Mucosa of gallbladder (tissue), 1 donor: ENCODE measurements at regions not wholly inside any gene's neighbourhood (a gene's known extent, or its start where the extent isn't known, plus 50 kb on each side); places are given as distances from the start of the nearest gene placed in this dataset.

Source experiments
- DNase-seq: peaks from one replicate; pipeline ENCODE4 v3.0.0-alpha.2; 2020; ENCODE audit warnings: low spot score
- donor health status: DM: no; HTN: no; CAD: no.

DNA sequence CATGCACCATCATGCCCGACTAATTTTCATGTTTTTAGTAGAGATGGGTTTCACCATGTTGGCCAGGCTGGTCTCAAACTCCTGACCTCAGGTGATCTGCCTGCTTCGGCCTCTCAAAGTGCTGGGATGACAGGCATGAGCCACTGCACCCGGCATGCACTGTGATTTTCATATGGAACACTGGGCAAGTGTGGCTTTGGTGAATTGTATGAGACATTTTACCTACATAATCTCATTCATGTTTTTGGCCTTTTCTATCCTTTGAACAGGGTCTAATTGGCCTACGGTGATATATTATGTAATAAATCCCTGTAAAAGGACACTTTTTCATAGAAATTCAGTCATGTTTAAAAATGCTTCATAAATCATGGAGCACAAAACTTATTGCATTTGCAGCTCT, 128.7 kb upstream of the SEMA6A start:
- no peak for DNase-seq

DNA sequence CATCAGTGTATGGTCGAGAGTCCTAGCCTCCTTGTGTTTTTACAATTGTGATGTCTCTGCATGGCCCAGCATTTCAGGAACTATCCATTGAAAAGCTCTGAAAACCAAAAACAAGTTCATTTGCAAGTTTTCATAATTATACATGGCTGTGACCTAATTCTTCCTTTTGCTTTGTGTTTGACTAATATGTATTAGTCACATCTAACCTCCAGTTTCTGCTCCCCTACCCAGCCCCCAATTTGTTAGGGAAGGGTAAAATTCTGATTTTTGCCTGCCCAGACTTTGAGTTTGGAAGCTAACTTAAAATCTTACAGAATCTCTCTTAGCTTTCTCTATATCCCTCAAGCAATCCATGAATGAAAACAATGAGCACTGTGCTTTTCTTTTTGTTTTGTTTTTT, 128.2 kb upstream of the SEMA6A start:
- no peak for DNase-seq

DNA sequence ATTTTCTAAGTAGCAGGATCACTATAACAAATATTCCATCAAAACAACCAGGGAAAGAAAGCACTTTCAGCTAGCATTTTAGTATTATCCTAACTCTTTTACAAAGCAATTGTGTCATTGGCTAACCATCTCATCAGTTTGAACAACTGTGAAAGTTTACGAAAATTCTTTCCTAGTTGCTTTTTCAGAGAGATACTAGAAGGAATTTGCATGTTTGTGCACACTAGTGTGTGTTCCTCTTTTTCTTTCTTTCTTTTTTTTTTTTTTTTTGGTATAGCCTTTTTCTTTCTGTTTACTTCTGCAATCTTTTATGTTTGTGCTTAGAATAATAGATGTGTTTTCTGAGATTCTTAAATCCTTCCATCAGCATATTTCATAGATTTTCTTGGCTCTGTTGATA, 124.7 kb upstream of the SEMA6A start:
- DNase-seq, result no peak

DNA sequence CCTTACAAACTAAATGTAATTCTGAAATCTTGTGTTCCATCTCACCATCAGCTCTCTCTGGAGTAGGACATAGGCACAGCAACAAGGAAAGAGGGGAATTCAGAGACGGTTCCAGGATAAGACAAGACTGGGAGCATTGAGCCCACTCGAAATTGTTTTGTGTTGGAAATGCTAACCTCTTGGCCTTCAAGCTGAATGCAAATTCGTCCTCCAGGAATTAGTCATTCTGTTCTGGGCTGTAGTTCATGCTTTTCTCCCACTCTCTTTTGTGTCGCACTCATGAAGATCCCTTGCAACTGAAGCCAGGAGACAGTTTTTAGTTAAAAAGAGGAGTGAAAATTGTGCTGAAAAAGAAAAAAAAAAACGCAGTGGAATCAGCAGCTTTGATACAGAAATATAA, 121.7 kb upstream of the SEMA6A start:
- DNase-seq, result no peak

DNA sequence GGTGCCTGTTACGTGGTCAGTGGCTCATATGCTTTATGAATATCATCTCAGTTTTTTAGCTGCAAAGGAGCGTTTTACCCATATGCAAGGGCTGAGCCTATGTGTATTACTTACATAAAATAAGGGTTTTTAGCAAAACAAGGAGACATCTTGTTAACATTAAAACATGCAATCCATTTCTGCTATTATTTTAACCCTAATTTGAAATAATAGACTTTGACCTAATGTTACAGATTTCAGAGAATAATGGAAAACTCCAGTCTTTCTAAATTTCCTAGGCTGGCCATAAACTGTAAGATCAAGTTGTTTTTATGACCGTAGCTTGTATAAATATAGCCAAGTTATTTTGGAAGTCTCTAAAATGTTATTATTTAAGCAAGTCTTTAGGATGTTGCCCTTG, 121.1 kb upstream of the SEMA6A start:
- no peak for DNase-seq

DNA sequence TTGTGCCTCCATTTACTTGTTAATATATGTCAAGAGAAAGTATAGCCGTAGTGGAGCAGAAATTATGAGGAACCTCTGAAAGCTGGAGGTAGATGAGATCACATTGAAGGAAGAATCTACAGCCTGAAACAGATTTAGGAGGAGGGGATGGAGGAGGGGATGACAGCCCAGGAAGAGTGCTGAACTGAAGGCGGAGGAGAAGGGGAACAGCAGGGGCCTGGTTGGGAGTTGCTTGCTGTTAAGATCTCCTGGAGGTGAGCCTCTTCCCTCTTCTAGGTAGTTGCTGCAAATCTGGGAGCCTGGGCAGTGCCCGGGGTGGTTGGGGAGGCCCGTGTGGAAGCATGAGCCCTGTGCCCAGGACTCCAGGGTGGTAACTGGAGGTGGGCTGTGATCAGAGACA, 111.8 kb upstream of the SEMA6A start:
- DNase-seq, result no peak

DNA sequence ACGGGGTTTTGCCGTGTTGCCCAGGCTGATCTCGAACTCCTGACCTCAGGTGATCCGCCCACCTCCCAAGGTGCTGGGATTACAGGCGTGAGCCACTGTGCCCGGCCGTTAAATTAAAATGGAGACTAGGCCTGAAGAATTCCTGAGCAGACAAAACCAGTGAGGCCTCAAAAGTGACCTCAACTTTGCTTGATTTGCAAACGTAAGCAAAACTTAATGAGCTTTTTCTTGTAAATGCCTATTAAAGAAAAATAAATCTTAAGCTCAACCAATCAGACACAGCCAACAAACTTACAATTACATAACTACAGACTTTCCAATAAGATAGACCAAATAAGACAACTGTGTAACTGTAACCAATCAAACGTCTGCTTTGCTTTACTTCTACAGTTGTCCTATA, 111.3 kb upstream of the SEMA6A start:
- DNase-seq, result no peak

DNA sequence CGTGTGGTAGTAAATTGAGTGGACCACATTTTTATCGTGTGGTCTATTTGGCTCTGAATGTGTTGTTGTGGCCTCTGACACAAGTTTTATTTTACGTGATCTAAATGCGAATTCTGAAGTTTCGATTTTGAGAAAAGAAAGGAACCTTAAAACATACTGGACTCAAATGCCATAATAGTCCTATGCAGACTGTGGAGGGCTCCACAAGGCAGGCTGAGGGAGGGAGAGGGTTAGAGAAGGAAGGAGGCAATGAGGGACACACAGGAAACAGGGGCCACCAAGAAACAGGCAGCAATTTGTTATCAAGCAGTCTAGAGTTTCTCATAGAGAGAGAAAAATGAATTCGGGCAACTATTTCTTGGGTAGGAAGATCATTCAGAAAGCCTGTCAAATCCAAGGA, 110.4 kb upstream of the SEMA6A start:
- no peak for DNase-seq

DNA sequence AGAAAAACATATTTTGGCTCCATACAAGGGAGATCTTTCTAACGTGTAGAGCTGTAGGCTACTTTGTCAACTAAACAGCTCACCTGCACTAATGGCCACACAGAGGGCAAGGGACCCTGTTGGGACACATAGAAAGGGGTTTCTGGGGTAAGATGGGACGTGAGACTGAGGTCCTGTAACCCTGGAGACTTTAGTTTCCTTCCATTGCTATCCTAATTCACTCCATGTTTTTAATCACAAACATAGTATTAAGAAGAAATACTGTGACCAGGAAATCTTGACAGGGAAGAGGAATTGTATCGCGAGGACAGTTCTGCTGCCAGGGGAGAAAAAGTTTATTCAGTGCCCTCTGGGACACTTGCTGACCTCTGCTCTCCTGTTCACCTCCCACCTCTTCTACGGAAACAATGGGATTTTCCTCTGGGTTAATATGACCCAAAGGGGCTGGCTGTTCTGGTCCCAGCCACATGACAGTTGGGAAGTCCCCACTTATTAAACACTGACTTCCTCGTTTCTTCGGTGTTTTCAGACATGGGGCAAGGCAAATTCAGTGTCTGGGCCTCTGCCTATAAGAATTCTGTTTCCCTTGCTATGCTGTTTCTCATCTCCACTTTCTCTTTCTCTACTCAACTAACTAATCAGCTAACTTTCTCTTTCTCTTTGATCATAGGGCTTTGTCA, 106.9 kb upstream of the SEMA6A start:
- no peak for DNase-seq

DNA sequence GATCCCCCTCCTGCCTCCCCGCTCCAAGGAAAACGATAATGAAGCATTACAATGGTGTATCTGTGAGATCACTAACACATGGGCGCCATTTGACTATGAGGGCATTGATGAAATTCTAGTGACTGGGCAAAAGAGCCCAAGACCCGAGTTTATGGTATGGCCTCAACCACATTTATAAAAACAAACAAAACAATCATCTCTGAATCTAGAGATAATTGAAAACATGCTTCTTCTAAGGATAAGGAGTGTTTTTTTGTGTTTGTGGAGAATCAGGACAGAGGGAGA, 100.9 kb upstream of the SEMA6A start:
- DNase-seq, result no peak

DNA sequence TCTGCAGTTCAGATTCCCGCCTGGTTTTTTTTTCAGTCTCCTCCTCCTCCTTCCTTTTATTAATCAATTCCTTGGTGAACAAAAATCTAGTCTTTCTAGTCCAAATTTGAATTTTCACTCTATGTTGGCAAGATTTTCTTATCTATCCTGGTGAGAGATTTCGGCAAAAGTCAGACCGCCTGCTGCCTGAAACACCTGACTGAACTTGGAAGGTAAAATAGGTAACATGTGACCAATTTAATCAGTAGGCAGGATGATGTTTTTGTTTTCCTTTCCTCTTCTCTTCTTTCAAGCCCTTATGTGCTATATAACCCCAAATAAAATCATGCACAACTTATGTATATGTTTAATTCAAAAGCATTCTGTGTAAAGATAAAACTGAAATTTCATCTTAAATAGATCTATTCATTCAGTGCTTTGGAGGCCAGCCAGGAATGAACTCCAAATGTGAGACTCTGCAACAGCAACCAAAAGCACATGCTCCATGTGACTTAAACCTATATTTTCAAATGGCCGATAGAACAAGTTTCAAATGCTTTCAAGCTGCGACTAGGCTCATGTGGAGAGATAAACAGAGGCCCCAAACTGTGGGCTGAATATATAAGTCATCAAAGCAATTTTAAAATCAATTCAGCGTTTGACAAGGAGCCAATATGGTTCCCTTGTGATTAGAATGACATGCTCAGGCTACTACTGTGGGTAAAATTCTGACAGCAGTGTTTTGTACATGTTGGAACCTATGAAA, 100.4 kb upstream of the SEMA6A start:
- DNase-seq, result no peak

DNA sequence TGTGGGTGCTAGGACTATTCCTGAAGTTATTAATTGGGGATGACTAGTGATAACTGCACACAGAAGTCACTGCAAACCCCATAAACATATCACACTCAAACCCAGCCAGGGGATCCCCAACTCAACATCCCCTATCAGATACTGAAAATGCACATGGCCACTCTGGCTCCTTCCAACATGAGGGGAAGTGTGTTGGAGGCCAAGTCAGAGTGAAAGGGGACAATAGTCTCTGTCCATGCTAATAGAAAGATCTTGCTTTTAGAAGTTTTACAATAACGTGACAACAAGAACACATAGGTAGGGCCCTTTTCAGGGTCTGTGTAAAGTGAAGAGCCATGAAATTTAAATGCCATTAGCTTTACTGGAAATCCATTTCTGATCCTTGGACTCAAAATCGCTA, 98.8 kb upstream of the SEMA6A start:
- no peak for DNase-seq

DNA sequence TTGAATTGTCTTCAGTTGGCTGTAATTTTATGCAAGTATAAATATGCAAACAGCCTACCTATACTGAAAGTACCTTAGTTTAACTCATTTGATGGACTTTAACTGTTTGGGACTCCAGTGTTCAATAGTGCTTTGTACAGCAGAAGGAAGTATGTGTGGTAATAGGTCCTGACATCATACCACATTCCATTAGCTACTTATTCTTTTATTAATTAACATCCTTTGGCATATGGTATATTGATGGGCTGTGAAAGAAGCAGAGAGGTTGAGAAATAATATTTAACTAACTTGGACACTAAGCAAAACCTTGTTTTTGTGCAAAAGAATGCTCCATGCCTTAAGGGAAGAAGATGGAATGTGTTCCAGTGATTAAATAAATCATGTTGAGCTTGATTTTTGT, 97.6 kb upstream of the SEMA6A start:
- no peak for DNase-seq

DNA sequence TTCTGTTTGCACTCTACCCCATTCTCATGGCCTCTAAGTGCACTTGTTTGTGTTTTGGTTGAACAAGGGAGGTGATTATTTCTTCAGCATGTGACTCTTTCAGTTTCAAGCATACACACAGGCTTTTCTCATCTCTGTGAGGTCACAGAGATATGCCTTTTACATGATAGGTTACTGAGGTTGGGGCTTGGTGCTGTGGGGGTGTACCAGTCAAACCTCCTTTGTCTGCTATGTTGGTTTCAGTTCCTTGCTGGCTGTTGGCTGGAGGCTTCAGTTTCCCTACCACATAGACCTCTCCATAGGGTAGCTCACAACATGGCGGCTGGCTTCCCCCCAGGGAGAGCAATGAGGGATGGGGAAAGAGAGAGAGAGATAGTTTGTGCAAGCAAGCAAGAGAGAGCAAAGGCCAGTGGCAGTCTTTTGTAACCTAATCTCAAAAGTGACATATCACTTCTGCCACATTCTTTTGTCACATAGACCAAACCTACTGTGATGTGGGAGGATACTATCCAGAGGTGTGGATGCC, 96.7 kb upstream of the SEMA6A start:
- DNase-seq, result no peak

DNA sequence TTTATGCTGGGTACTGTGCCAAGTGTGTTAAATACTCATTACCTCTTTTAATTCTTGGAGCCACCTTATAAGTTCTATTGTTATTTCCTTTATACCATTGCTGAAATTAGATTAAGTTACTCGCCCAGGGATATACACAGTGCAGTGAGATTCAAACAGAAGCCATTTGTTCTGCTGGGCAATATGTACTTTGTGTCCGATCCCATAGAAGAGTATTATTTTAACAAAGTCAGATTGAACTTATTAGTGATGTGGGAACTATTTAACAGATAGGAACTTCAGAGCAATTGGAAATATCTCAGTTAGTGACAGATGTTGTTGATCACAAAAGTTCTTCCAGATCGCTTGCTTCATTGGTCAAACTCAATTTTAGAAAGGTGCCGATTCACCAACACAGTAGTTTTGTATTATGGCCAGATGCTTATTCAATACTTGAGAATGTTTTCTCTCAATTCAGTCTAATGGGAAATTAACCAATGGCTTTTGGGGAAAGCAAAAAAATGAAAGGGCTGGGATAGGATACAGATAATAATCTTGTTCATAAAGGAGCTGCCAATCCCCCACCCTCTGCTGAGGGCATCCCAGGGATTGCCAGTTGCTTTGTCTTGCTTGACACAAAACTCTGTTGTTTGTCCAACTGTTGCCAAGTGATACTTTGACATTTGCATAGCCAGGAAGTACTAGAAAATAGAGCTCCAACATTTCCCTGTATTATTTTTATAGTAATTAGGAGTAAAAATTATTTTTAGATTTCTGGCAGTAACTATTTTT, 94.8 kb upstream of the SEMA6A start:
- no peak for DNase-seq

DNA sequence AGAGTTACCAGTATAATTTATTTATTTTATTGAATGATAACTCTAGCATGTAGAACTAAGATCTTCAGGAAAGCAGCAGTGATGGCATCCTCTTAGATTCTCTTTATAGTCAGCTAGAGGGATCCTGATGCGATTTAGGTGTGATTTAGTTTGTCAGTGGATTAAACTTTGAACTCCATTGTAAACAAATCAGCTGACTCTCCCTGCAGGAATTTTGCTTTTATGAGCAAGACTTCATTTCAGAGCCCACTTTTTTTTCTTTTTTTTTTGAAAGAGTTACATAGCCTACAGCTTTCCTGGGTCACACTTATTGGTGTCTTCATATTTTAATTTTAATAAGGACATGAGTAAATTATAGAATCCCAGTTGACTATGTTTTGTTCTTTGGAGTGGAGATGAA, 93.8 kb upstream of the SEMA6A start:
- no peak for DNase-seq

DNA sequence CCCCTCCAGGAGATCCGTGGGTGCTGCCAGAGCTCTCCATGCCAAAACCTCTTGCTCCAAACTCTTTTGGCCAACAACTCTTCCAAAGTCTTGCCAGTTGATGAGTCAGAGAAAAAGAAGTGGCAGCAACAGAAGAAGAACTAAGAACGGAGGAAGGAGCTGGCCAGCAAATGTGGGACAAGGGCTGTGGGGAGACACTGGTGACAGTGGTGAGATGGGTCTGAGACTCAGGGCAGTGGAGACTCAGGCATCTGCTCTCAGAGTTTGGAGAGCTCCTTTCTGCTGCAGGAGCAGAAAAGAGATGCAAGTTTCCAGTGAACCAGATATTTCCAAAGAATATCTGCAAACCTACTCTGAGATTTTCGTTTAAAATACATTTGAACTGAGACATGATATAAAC, 92.3 kb upstream of the SEMA6A start:
- no peak for DNase-seq

DNA sequence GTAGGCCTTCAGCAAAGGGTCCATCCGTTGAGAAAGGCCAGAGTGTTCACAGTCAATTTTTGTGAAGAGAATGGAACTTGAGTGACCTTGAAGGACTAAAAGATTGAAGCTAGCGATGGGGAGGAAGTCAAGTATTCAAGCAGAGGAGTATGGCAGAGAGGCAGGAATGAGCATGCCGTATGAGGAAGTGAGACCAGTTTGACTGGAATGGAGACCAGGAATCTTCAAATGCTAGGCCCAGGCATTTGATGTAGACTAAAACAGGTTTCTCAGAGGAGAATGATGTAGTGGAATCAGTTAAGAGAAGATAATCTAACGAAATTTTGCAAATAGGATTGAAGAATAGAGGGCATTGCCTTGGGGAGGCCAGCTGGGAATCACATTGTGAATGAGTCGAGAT, 90.4 kb upstream of the SEMA6A start:
- no peak for DNase-seq

DNA sequence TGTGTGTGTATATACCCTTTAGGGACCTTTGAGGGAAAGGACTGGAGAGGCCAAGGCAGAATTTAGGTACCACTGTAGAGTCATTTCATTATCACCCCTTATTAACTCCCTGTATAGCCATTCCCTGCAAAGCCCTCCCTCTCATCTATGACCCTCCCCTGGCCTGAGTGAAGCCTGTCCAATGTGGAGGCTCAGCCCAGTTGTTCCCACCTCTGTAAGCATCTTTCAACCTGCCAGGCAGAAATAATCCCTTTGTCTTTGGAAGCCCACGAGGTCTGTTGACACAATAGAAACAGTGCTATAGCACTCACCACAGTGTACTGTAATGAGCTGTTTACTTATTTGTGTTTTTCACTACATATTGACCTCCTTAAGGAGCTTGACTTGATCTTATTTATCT, 88.5 kb upstream of the SEMA6A start:
- no peak for DNase-seq

DNA sequence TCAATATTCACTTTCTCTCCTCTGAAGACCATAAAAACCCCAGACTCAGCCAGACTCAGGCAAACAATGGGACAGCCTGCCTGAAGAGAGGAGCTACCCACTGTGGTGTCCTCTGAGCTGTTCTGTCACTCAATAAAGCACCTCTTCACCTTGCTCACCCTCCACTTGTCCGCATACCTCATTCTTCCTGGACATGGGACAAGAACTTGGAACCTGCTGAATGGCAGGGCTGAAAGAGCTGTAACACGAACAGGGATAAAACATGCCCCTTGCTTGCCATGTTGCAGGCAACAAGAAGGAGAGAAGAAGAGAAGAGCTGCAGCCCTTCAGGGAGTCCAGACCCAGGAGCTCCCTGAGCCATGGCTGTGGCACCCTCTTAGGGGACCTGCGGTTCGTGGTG, 86.8 kb upstream of the SEMA6A start:
- no peak for DNase-seq

DNA sequence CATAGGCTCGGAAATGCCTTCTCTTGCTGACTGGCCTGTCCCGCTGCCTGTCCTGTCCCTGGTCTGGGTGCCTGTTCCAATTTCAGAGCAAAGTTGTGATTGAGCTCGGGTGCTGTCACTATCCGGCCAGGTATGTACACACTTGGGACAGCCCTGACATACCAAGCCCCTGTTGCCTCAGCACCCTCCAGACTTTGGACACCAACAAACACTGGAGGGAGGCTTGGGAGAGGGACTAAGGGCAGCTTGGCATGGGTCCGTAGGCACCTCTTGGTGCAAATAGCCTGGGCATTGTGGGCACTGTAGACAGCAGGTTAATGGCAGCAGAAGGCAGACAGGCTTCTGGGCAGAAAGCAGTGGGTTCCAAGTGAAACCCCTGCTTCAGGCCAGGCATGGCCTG, 86.3 kb upstream of the SEMA6A start:
- DNase-seq, result no peak

DNA sequence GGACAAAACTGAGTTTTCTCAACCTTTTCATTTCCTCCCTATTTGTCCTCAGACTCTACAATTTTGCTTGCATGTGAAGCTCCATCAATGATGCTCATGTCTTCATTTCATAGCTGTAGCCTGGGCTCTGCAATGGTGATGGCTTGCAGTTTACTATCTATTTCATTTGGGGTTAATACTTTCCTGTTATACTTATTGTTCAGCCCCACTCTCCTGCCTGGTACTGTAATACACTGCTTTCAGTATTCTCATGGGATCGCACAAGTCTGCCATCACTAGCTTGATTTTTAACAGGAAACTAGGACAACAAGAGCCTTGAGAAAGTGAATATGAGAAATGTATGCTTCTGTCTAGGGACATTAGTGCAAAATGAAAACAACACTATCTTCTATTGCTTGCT, 84.2 kb upstream of the SEMA6A start:
- DNase-seq, result no peak

DNA sequence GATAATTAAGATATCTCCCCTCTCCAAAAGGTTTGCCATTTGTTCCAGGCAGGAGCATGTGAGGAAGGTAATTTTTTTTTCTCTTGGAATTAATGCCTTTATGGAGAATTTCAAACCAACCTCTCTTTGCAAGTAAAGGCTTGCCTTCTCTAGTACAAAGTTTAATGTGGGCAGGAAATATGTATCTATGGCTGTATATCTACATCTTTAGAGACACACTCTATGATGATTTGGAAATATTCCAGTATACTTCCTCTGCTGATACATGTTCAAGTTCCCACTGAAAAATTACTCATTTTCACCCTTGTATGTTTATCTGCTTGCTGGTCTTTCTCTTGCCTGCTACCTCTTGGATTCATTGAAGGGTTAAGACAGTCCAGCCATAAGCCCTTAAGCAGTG, 83.5 kb upstream of the SEMA6A start:
- DNase-seq, result no peak
